CD4-positive, alpha-beta T cell treated with Interleukin-12 subunit alpha and Interleukin-12 subunit beta, for 1 hour (primary cell): ENCODE measurements at regions not wholly inside any gene's neighbourhood (a gene's known extent, or its start where the extent isn't known, plus 50 kb on each side); places are given as distances from the start of the nearest gene placed in this dataset.
"Not testable (repeated sequence)": the region's sequence is repeated elsewhere in the genome, so short reads cannot be mapped to it uniquely, and the experiment has no call there.

Experiments
- DNase-seq: peaks from one replicate; pipeline ENCODE4 v3.0.0-alpha.2; 2020

GRCh38 chr1:195159795-195160194 is 1448.4 kb downstream of the KCNT2 start:
- DNase-seq, result not testable (repeated sequence)

GRCh38 chr1:195158091-195158490 is 1450.1 kb downstream of the KCNT2 start:
- no peak for DNase-seq

- no peak for DNase-seq
These were observed 1455.1 kb downstream of the KCNT2 start for GRCh38 chr1:195153107-195153506.

GRCh38 chr1:195150768-195151167 is 1457.5 kb downstream of the KCNT2 start:
- no peak for DNase-seq

GRCh38 chr1:195141294-195141693 is 1466.9 kb downstream of the KCNT2 start:
- DNase-seq, result no peak

GRCh38 chr1:195130598-195130997 is 1477.6 kb downstream of the KCNT2 start:
- no peak for DNase-seq

GRCh38 chr1:195122497-195122896 is 1485.7 kb downstream of the KCNT2 start:
- DNase-seq, result no peak

GRCh38 chr1:195113471-195113870 is 1494.8 kb downstream of the KCNT2 start:
- DNase-seq, result no peak

GRCh38 chr1:195105773-195106172 is 1502.5 kb downstream of the KCNT2 start:
- DNase-seq, result no peak

- no peak for DNase-seq
These were observed 1503.0 kb downstream of the KCNT2 start for GRCh38 chr1:195105281-195105680.

GRCh38 chr1:195097316-195097715 is 1510.9 kb downstream of the KCNT2 start:
- DNase-seq, result no peak

GRCh38 chr1:195096051-195096521 is 1512.2 kb downstream of the KCNT2 start:
- DNase-seq, result no peak

- DNase-seq, result no peak
These were observed 1523.0 kb downstream of the KCNT2 start for GRCh38 chr1:195085196-195085595.

GRCh38 chr1:195082183-195082582 is 1526.1 kb downstream of the KCNT2 start:
- no peak for DNase-seq

- DNase-seq, result no peak
These were observed 1531.6 kb downstream of the KCNT2 start for GRCh38 chr1:195076682-195077081.

GRCh38 chr1:195075973-195076372 is 1532.3 kb downstream of the KCNT2 start:
- no peak for DNase-seq

- DNase-seq, result no peak
These were observed 1536.8 kb downstream of the KCNT2 start for GRCh38 chr1:195071461-195071860.

- DNase-seq, result no peak
These were observed 1542.8 kb downstream of the KCNT2 start for GRCh38 chr1:195065437-195065836.

GRCh38 chr1:195064358-195064757 is 1543.9 kb downstream of the KCNT2 start:
- DNase-seq, result no peak

GRCh38 chr1:195054217-195054687 is 1554.0 kb downstream of the KCNT2 start:
- no peak for DNase-seq

- peak; percentile 4 for DNase-seq
These were observed 1554.8 kb downstream of the KCNT2 start for GRCh38 chr1:195053478-195053877.

- DNase-seq, result no peak
These were observed 1560.5 kb downstream of the KCNT2 start for GRCh38 chr1:195047772-195048171.

- DNase-seq, result no peak
These were observed 1563.2 kb downstream of the KCNT2 start for GRCh38 chr1:195045072-195045471.

- no peak for DNase-seq
These were observed 1577.4 kb downstream of the KCNT2 start for GRCh38 chr1:195030793-195031192.

- DNase-seq, result no peak
These were observed 1581.4 kb downstream of the KCNT2 start for GRCh38 chr1:195026792-195027191.

GRCh38 chr1:195019385-195019784 is 1588.9 kb downstream of the KCNT2 start:
- DNase-seq, result no peak
